GM12878 (cell line): ENCODE measurements at regions not wholly inside any gene's neighbourhood (a gene's known extent, or its start where the extent isn't known, plus 50 kb on each side); places are given as distances from the start of the nearest gene placed in this dataset.

Source experiments
- ATAC-seq: fragments of 200-7000 bp; cut with Tn5 transposase; 3 replicates; pipeline ENCODE4 v1.9.1; 2020; ENCODE audit warnings: mild to moderate bottlenecking, moderate library complexity
- BruUV-seq: library from RNA; stranded (reverse); fragments of 400-500 nt; replicated peaks from 2 replicates; lab custom pipeline; 2021; lab: Mats Ljungman, UMichigan
- CTCF ChIA-PET: fragments of 300-600 bp; sonication (Branson Sonifier 250); formaldehyde crosslinking; extraction: SDS; loops from one replicate; lab custom pipeline; 2021; ENCODE audit warnings: inconsistent platforms; lab: Yijun Ruan, JAX
- POLR2A ChIA-PET: fragments of 350-600 bp; formaldehyde crosslinking; extraction: SDS; loops from one replicate; lab custom pipeline; 2021; ENCODE audit warnings: inconsistent platforms; lab: Charles Lee
- RAD21 ChIA-PET: fragments of 300-600 bp; sonication (Branson Sonifier 250); formaldehyde crosslinking; loops from one replicate; lab custom pipeline; 2023; ENCODE audit warnings: antibody characterized with exemption; ENCODE audit not compliant: unreplicated experiment; lab: Charles Lee
- SMC1A ChIA-PET: fragments of 300-600 bp; sonication (Branson Sonifier 250); formaldehyde crosslinking; loops from one replicate; lab custom pipeline; 2023; ENCODE audit not compliant: unreplicated experiment, uncharacterized antibody; lab: Charles Lee
- DNase-seq: peaks from one replicate; pipeline ENCODE4 v3.0.0-alpha.2; 2011; ENCODE audit warnings: low read depth, low spot score
- FAIRE-seq: peaks from 3 replicates; lab custom pipeline; 2011; peaks lifted over from hg19 to GRCh38; lab: Jason Lieb, UNC
- H2AFZ ChIP-seq: 2 replicates; pipeline ENCODE4 v1.6.0; 2011; ENCODE audit warnings: low read depth, low read length, control low read depth; ENCODE audit not compliant: control insufficient read depth
- H3K27ac ChIP-seq: 2 replicates; pipeline ENCODE4 v1.5.1; 2011; ENCODE audit warnings: control low read depth; ENCODE audit not compliant: control insufficient read depth, insufficient read depth
- H3K27me3 ChIP-seq, 2 experiments: replicated peaks in 1 of 2; 2 replicates each; pipeline versions ENCODE4 v1.6.0 to v1.6.1; 2011; ENCODE audit warnings: low read length in 1 of 2; ENCODE audit not compliant: control insufficient read depth in 2 of 2, insufficient read depth in 2 of 2
- H3K36me3 ChIP-seq, 2 experiments: 2 replicates each; pipeline ENCODE4 v1.5.1; 2011; ENCODE audit warnings: low read length in 1 of 2; ENCODE audit not compliant: control insufficient read depth in 2 of 2, insufficient read depth in 2 of 2
- H3K4me1 ChIP-seq: 2 replicates; pipeline ENCODE4 v1.6.1; 2011; ENCODE audit warnings: mild to moderate bottlenecking, low read length, moderate library complexity, mixed read lengths; ENCODE audit not compliant: control insufficient read depth, insufficient read depth
- H3K4me2 ChIP-seq: 2 replicates; pipeline ENCODE4 v1.6.0; 2011; ENCODE audit warnings: control low read depth; ENCODE audit not compliant: control insufficient read depth, insufficient read depth
- H3K4me3 ChIP-seq: fragments of 200-600 bp; sonication (generic); 2 replicates; pipeline ENCODE4 v1.5.1; 2016
- H3K79me2 ChIP-seq: 2 replicates; pipeline ENCODE4 v1.6.0; 2011; ENCODE audit warnings: low read length; ENCODE audit not compliant: control insufficient read depth, insufficient read depth
- H3K9ac ChIP-seq: 2 replicates; pipeline ENCODE4 v1.8.0; 2011; ENCODE audit warnings: low read length, control low read depth, mixed read lengths; ENCODE audit not compliant: control insufficient read depth, insufficient read depth
- H3K9me3 ChIP-seq: replicated peaks from 3 replicates; pipeline ENCODE4 v1.5.1; 2011; ENCODE audit warnings: mild to moderate bottlenecking, low read length; ENCODE audit not compliant: control insufficient read depth, insufficient read depth
- H4K20me1 ChIP-seq: 2 replicates; pipeline ENCODE4 v1.6.0; 2011; ENCODE audit not compliant: control insufficient read depth, insufficient read depth
- RFX5 ChIP-seq: IDR thresholded peaks from 2 replicates; pipeline ENCODE4 v1.6.1; 2011; ENCODE audit warnings: low read depth, low read length, improper control_type of control experiment
- WGBS: methylation state at CpG from one replicate; pipeline ENCODE4 v1.1.6; 2016; ENCODE audit warnings: low lambda C conversion rate; ENCODE audit not compliant: insufficient replicate concordance, insufficient coverage; ENCODE audit errors: missing lambda C conversion rate; 5-methylcytosine and 5-hydroxymethylcytosine counted together
- in situ Hi-C: fragments of 300-500 bp; cut with MboI; formaldehyde crosslinking; loops from 9 replicates; pipeline ENCODE4 v1.14.3; 2018; ENCODE audit warnings: mixed read lengths
- intact Hi-C: fragments of 100-400 bp; cut with micrococcal nuclease; formaldehyde crosslinking; loops from one replicate; pipeline ENCODE4 v1.14.2; 2022; ENCODE audit not compliant: unreplicated experiment
- TF ChIP-seq, protein P1 (sequence below): fragments of 450-650 bp; IDR thresholded peaks from 2 replicates; pipeline ENCODE4 v1.6.1; 2016; ENCODE audit warnings: mild to moderate bottlenecking, moderate library complexity, borderline replicate concordance
- TF ChIP-seq, protein P2 (sequence below): IDR thresholded peaks from 2 replicates; pipeline ENCODE4 v1.6.1; 2011; ENCODE audit warnings: low read depth, low read length, improper control_type of control experiment, borderline replicate concordance
- TF ChIP-seq, protein P3 (sequence below): fragments of 150-350 bp; IDR thresholded peaks from 2 replicates; pipeline ENCODE4 v1.6.1; 2014; ENCODE audit warnings: mild to moderate bottlenecking, low read depth, low read length
- TF ChIP-seq, protein P4 (sequence below): fragments of 450-650 bp; IDR thresholded peaks from 2 replicates; pipeline ENCODE4 v1.6.1; 2017; ENCODE audit warnings: mild to moderate bottlenecking, moderate library complexity

DNA sequence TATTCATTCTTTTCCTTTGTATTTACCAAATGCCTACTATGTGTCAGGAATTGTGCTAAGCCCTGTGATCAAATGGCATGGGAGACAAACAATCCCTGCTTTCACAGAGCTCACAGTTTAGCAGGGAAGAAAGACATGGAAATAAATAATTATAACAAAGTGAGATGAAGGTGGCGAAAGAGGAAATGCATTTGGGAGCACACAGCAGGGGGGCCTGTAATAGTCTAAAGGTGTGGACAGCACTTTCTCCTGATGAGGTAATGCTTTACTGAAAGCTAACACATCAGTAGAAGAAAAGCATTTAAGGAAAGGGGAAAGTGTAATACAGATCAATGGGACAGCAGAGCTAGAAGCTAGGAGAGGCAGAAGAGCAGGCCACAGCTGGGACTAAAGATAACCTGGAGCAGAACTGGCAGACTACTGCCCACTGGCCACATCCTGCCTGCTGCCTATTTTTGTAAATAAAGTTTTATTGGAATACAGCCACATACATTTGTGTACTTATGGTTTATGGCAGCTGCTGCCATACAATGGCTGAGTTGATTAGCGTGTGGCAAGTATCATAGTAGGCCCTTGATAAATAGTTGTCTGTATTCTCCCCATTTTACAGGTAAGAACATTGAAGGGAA, 67.1 kb upstream of the TAPT1 start:
- no peak overlapping the region for H3K9ac ChIP-seq
- no peaks in the 10 kb centered on the region for H3K36me3 ChIP-seq
- ChIA-PET POLR2A (interaction anchor here (0.5 kb wide), 1 partner anchor 1726 kb away, joined by 3 read pairs; no protein-coding TSS in a partner anchor), CTCF (interaction anchor here (1.0 to 1.7 kb wide), 5 partner anchors 11 to 1179 kb away, joined by 3 to 4 read pairs (median 3); no protein-coding TSS in a partner anchor), RAD21 (no interaction called here), SMC1A (interaction anchor here (0.9 to 3.4 kb wide), 3 partner anchors 12 to 1177 kb away, joined by 3 to 10 read pairs (median 5); no protein-coding TSS in a partner anchor)
- FAIRE-seq (no peak), DNase-seq (no peak), ATAC-seq (no peak)
- WGBS, result 60% methylated on average over 2 of the region's 2 CpGs
- no peaks in the 10 kb centered on the region; the same call in 1 of the 2 replicates for H4K20me1 ChIP-seq
- no TSS peak for BruUV-seq
- H3K4me1 ChIP-seq, result no peaks in the 10 kb centered on the region
- TF ChIP-seq, protein P1, sequence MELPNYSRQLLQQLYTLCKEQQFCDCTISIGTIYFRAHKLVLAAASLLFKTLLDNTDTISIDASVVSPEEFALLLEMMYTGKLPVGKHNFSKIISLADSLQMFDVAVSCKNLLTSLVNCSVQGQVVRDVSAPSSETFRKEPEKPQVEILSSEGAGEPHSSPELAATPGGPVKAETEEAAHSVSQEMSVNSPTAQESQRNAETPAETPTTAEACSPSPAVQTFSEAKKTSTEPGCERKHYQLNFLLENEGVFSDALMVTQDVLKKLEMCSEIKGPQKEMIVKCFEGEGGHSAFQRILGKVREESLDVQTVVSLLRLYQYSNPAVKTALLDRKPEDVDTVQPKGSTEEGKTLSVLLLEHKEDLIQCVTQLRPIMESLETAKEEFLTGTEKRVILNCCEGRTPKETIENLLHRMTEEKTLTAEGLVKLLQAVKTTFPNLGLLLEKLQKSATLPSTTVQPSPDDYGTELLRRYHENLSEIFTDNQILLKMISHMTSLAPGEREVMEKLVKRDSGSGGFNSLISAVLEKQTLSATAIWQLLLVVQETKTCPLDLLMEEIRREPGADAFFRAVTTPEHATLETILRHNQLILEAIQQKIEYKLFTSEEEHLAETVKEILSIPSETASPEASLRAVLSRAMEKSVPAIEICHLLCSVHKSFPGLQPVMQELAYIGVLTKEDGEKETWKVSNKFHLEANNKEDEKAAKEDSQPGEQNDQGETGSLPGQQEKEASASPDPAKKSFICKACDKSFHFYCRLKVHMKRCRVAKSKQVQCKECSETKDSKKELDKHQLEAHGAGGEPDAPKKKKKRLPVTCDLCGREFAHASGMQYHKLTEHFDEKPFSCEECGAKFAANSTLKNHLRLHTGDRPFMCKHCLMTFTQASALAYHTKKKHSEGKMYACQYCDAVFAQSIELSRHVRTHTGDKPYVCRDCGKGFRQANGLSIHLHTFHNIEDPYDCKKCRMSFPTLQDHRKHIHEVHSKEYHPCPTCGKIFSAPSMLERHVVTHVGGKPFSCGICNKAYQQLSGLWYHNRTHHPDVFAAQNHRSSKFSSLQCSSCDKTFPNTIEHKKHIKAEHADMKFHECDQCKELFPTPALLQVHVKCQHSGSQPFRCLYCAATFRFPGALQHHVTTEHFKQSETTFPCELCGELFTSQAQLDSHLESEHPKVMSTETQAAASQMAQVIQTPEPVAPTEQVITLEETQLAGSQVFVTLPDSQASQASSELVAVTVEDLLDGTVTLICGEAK, result peak; percentile 33; the same call in 1 of the 2 replicates
- TF ChIP-seq, protein P2, sequence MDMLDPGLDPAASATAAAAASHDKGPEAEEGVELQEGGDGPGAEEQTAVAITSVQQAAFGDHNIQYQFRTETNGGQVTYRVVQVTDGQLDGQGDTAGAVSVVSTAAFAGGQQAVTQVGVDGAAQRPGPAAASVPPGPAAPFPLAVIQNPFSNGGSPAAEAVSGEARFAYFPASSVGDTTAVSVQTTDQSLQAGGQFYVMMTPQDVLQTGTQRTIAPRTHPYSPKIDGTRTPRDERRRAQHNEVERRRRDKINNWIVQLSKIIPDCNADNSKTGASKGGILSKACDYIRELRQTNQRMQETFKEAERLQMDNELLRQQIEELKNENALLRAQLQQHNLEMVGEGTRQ, result no peak
- TF ChIP-seq, protein P3, sequence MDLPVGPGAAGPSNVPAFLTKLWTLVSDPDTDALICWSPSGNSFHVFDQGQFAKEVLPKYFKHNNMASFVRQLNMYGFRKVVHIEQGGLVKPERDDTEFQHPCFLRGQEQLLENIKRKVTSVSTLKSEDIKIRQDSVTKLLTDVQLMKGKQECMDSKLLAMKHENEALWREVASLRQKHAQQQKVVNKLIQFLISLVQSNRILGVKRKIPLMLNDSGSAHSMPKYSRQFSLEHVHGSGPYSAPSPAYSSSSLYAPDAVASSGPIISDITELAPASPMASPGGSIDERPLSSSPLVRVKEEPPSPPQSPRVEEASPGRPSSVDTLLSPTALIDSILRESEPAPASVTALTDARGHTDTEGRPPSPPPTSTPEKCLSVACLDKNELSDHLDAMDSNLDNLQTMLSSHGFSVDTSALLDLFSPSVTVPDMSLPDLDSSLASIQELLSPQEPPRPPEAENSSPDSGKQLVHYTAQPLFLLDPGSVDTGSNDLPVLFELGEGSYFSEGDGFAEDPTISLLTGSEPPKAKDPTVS, result no peak
- no peak for TF ChIP-seq RFX5
- TF ChIP-seq, protein P4, sequence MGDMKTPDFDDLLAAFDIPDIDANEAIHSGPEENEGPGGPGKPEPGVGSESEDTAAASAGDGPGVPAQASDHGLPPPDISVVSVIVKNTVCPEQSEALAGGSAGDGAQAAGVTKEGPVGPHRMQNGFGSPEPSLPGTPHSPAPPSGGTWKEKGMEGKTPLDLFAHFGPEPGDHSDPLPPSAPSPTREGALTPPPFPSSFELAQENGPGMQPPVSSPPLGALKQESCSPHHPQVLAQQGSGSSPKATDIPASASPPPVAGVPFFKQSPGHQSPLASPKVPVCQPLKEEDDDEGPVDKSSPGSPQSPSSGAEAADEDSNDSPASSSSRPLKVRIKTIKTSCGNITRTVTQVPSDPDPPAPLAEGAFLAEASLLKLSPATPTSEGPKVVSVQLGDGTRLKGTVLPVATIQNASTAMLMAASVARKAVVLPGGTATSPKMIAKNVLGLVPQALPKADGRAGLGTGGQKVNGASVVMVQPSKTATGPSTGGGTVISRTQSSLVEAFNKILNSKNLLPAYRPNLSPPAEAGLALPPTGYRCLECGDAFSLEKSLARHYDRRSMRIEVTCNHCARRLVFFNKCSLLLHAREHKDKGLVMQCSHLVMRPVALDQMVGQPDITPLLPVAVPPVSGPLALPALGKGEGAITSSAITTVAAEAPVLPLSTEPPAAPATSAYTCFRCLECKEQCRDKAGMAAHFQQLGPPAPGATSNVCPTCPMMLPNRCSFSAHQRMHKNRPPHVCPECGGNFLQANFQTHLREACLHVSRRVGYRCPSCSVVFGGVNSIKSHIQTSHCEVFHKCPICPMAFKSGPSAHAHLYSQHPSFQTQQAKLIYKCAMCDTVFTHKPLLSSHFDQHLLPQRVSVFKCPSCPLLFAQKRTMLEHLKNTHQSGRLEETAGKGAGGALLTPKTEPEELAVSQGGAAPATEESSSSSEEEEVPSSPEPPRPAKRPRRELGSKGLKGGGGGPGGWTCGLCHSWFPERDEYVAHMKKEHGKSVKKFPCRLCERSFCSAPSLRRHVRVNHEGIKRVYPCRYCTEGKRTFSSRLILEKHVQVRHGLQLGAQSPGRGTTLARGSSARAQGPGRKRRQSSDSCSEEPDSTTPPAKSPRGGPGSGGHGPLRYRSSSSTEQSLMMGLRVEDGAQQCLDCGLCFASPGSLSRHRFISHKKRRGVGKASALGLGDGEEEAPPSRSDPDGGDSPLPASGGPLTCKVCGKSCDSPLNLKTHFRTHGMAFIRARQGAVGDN, result no peak
- no peaks in the 10 kb centered on the region for H3K79me2 ChIP-seq
- intact Hi-C loops, result loop anchor here (10.0 kb wide), 2 partner anchors 1031 to 1171 kb away; no protein-coding TSS in a partner anchor
- H3K9me3 ChIP-seq, result no peaks in the 10 kb centered on the region
- no peak overlapping the region for H3K4me2 ChIP-seq
- in situ Hi-C loops, result no loop called here
- no peak overlapping the region for H3K27ac ChIP-seq
- no peak overlapping the region for H3K4me3 ChIP-seq
- no peak overlapping the region for H2AFZ ChIP-seq
- peaks cover 0 to 2% of the 10 kb centered on the region in 2 experiments; a peak in 1 of 4 replicates for H3K27me3 ChIP-seq
